Keratinocyte (primary cell): ENCODE measurements at regions not wholly inside any gene's neighbourhood (a gene's known extent, or its start where the extent isn't known, plus 50 kb on each side); places are given as distances from the start of the nearest gene placed in this dataset.

Experiments
- DNase-seq: peaks from one replicate; pipeline ENCODE4 v3.0.0-alpha.2; 2011; ENCODE audit warnings: low read depth, missing footprints, low spot score
- FAIRE-seq: peaks from 2 replicates; lab custom pipeline; 2011; peaks lifted over from hg19 to GRCh38; lab: Jason Lieb, UNC
- H2AFZ ChIP-seq: 2 replicates; pipeline ENCODE4 v1.6.0; 2012; ENCODE audit warnings: low read length, control low read depth, inconsistent platforms; ENCODE audit not compliant: control insufficient read depth
- H3K27ac ChIP-seq: 2 replicates; pipeline ENCODE4 v1.5.1; 2011; ENCODE audit warnings: low read length; ENCODE audit not compliant: control insufficient read depth, insufficient read depth
- H3K27me3 ChIP-seq: 3 replicates; pipeline ENCODE4 v1.6.0; 2011; ENCODE audit warnings: low read length; ENCODE audit not compliant: control insufficient read depth, insufficient read depth; ENCODE audit errors: extremely low read depth
- H3K36me3 ChIP-seq, 2 experiments: 2 replicates in 1 of 2; 3 replicates in 1 of 2; pipeline ENCODE4 v1.5.1; 2011; ENCODE audit warnings: low read length in 2 of 2, mild to moderate bottlenecking in 1 of 2; ENCODE audit not compliant: control insufficient read depth in 2 of 2, insufficient read depth in 2 of 2; ENCODE audit errors: extremely low read depth in 1 of 2
- H3K4me1 ChIP-seq: 3 replicates; pipeline ENCODE4 v1.5.1; 2011; ENCODE audit warnings: low read length; ENCODE audit not compliant: control insufficient read depth, insufficient read depth; ENCODE audit errors: extremely low read depth
- H3K4me2 ChIP-seq: 3 replicates; pipeline ENCODE4 v1.6.0; 2011; ENCODE audit warnings: low read depth, low read length; ENCODE audit not compliant: control insufficient read depth, insufficient read depth; ENCODE audit errors: extremely low read depth
- H3K4me3 ChIP-seq, 3 experiments: fragments of 200-600 bp in 1 of 3; sonication (generic) in 1 of 3; 2 replicates in 2 of 3; 3 replicates in 1 of 3; pipeline ENCODE4 v1.5.1; 2011 to 2016; ENCODE audit warnings: low read length in 3 of 3, mild to moderate bottlenecking in 3 of 3, control low read depth in 2 of 3, inconsistent platforms in 1 of 3, low read depth in 1 of 3, mixed read lengths in 1 of 3, mixed run types in 1 of 3, moderate library complexity in 1 of 3; ENCODE audit not compliant: control insufficient read depth in 2 of 3, insufficient read depth in 2 of 3; ENCODE audit errors: extremely low read depth in 1 of 3
- H3K79me2 ChIP-seq: 2 replicates; pipeline ENCODE4 v1.6.0; 2012; ENCODE audit warnings: low read length; ENCODE audit not compliant: control insufficient read depth, insufficient read depth
- H3K9ac ChIP-seq: 3 replicates; pipeline ENCODE4 v1.6.0; 2011; ENCODE audit warnings: low read length; ENCODE audit not compliant: control insufficient read depth, insufficient read depth; ENCODE audit errors: extremely low read depth
- H3K9me1 ChIP-seq: 3 replicates; pipeline ENCODE4 v1.6.0; 2011; ENCODE audit warnings: low read length; ENCODE audit not compliant: control insufficient read depth, insufficient read depth; ENCODE audit errors: extremely low read depth
- H3K9me3 ChIP-seq: 2 replicates; pipeline ENCODE4 v1.5.1; 2012; ENCODE audit warnings: low read depth, low read length; ENCODE audit not compliant: control insufficient read depth
- H4K20me1 ChIP-seq: 3 replicates; pipeline ENCODE4 v1.6.0; 2011; ENCODE audit warnings: low read length; ENCODE audit not compliant: control insufficient read depth, insufficient read depth; ENCODE audit errors: extremely low read depth
- CTCF ChIP-seq, 3 experiments: IDR thresholded peaks in 1 of 3; conservative IDR thresholded peaks in 1 of 3; optimal IDR thresholded peaks in 1 of 3; 2 replicates in 2 of 3; 3 replicates in 1 of 3; pipeline versions ENCODE3 to v1.5.1; 2011; ENCODE audit warnings: low read length in 3 of 3, mild to moderate bottlenecking in 3 of 3, moderate library complexity in 2 of 3, control low read depth in 1 of 3, inconsistent platforms in 1 of 3; ENCODE audit not compliant: insufficient read depth in 2 of 3; ENCODE audit errors: extremely low read depth in 1 of 3
- EZH2 ChIP-seq: IDR thresholded peaks from one replicate; pipeline ENCODE4 v1.6.1; 2012; ENCODE audit warnings: inconsistent platforms, mild to moderate bottlenecking, low read length, moderate library complexity
- dilution Hi-C: fragments of 300-500 bp; cut with MboI; formaldehyde crosslinking; loops from one replicate; pipeline ENCODE4 v1.7.0; 2020; ENCODE audit warnings: low sequenced_read_pairs; ENCODE audit not compliant: extremely low pct_ligation_motif_present

- Histone ChIP-seq H2AFZ (no peak overlapping the region), H3K27me3 (no peaks in the 10 kb centered on the region), H3K9me3 (no peaks in the 10 kb centered on the region), H3K9ac (no peak overlapping the region), H3K4me1 (no peaks in the 10 kb centered on the region), H3K4me3 (no peak overlapping the region), H3K36me3 (no peaks in the 10 kb centered on the region), H4K20me1 (no peaks in the 10 kb centered on the region), H3K27ac (no peak overlapping the region), H3K4me2 (no peak overlapping the region), H3K79me2 (no peaks in the 10 kb centered on the region), H3K9me1 (no peaks in the 10 kb centered on the region)
- no peak for DNase-seq
- dilution Hi-C loops = no loop called here
- TF ChIP-seq EZH2 (no peak), CTCF (optimal IDR thresholded peaks at IDR 0.05 in 1 of 3, IDR thresholded peaks at IDR 0.05 in 1 of 3, conservative IDR thresholded peaks at IDR 0.05 in 1 of 3; ENCODE audit: extremely low read depth in 1 of 3, insufficient read depth in 2 of 3, low read length in 3 of 3) (no peak)
- FAIRE-seq = no peak
Measured at GRCh38 chr3:72212396-72212795, 427.4 kb upstream of the PROK2 start.

GRCh38 chr3:72210261-72210660 lies 425.3 kb upstream of the PROK2 start:
- TF ChIP-seq CTCF (optimal IDR thresholded peaks at IDR 0.05 in 1 of 3, IDR thresholded peaks at IDR 0.05 in 1 of 3, conservative IDR thresholded peaks at IDR 0.05 in 1 of 3; ENCODE audit: extremely low read depth in 1 of 3, insufficient read depth in 2 of 3, low read length in 3 of 3) = no peak
- no peak for TF ChIP-seq EZH2
- Histone ChIP-seq H3K9me1 (no peaks in the 10 kb centered on the region), H2AFZ (no peak overlapping the region), H3K4me2 (no peak overlapping the region), H3K9me3 (no peaks in the 10 kb centered on the region), H3K9ac (no peak overlapping the region), H3K79me2 (no peaks in the 10 kb centered on the region), H4K20me1 (no peaks in the 10 kb centered on the region), H3K27ac (no peak overlapping the region), H3K4me1 (no peaks in the 10 kb centered on the region), H3K27me3 (no peaks in the 10 kb centered on the region), H3K36me3 (no peaks in the 10 kb centered on the region), H3K4me3 (no peak overlapping the region)
- dilution Hi-C loops = no loop called here
- DNase-seq (no peak), FAIRE-seq (no peak)
